ENCODE measurements at regions not wholly inside any gene's neighbourhood (a gene's known extent, or its start where the extent isn't known, plus 50 kb on each side); places are given as distances from the start of the nearest gene placed in this dataset.
A peak's percentile ranks its signal among the peaks of the same experiment; 100 is the strongest.

GRCh38 chr17:33652731-33653398 lies 359.8 kb upstream of the ASIC2 start:
- no peak for DNase-seq

GRCh38 chr17:33653399-33653788 lies 360.3 kb upstream of the ASIC2 start:
- DNase-seq = no peak

- no peak for DNase-seq
Observed at GRCh38 chr17:33657181-33657580, 364.1 kb upstream of the ASIC2 start.

DNA sequence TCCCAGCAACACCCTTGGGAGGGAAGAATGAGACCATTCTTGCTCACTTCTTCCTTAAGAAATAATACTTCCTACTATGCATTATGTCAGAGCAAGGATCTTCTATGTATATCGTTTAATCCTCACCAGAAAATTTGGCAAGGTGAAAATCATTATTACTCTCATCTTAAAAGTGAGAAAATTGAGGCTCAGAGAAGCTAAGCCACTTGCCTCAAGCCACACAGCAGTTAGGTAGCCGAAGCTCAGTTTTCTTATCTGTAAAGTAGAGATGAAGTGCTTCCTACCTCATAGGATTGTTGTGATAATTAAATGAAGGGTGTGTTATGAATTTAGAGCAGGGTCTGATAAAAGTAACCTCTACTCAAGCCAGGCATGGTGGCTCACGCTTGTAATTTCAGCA lies 368.9 kb upstream of the ASIC2 start:
- DNase-seq = no peak

DNA sequence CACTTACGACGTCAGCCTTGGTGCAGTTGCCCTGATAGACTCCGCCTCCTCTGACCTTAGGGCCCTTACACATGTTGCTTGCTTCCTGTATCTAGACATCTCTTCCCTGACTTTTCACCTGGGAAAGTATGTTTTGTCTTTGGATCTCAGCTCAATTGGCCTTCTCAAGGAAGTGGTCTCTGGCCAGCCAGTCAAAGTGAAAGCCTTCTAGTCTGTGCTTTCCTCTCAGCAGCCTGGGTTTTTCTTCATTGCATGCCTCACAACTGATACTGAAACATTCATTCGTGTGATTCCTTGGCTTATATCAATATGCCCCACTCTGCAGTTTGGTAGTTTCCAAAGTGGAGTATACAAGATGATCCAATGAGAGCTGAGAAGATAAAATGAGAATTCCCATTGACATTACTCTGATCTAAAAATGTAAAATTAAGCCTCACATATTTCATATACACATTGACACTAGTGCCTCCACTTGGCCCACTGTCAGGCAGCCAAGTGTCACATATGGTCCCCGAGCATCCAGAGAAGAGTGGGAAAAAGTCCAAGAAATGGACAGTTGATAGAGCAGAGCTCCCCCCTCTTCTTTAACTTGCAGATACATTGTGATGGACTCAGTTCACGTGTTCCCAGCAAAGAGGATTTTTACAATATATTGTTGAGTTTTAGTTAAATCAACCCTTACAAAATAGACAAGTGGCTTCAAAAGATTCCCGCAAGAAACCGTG lies 371.2 kb upstream of the ASIC2 start:
- no peak for DNase-seq

DNA sequence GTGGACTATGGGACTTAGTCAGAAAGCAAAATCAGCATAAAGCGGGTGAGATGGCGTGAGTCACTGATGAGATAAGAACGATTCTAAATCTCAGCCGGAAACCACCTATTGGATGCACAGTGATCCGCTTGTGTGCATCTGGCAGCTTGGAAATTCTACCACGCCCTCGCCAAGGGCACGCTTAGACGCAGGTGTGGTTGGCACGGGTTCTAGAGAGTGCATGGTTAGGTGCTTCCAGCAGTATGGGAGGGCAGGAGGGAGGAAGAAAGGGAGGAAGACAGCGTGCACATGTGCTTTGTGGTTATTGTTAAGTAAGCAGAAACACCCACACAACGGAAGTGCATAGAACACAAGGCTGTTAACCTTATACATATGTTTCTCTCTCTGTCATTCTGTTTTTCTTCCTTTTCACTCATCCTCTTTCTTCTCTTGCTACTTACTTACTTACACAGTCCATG lies 374.0 kb upstream of the ASIC2 start:
- DNase-seq = peak; percentile 58

- no peak for DNase-seq
Observed at GRCh38 chr17:33667671-33668070, 374.6 kb upstream of the ASIC2 start.

DNA sequence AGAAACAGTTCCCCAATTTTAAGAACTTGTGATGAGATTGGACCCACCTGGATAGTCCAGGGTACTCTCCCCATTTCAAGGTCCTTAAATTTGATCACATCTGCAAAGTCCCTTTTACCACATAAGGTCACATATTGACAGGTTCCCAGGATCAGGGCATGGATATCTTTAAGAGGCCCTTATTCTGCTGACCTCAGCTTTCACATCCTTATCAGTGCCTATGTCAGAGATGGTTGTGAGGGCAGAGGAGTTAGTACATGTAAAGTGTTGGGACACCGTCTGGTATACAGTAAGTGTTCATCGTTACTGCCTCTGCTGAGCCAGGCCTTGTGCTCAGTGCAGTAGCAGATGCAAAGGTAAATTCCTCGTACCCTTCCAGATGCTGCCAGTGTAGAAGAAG lies 375.4 kb upstream of the ASIC2 start:
- no peak for DNase-seq

DNA sequence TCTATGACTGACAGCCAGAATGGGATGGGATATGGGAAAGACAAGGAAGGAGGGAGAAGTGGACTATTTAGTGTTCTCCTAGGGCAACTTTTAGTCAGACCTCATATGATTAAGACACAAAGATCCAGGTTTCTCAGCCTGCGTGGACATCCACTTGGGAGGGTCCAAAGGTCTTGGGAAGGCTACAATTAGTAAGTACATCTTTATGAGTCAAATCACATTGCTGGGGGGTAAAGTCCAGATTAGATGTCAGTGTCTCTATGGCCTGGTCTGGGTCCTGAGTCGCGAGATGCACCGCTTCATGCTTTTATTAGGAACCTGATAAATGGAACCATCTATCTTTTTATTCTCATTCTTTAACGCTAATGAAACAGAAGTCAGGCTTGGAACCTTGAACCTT lies 378.4 kb upstream of the ASIC2 start:
- no peak for DNase-seq

DNA sequence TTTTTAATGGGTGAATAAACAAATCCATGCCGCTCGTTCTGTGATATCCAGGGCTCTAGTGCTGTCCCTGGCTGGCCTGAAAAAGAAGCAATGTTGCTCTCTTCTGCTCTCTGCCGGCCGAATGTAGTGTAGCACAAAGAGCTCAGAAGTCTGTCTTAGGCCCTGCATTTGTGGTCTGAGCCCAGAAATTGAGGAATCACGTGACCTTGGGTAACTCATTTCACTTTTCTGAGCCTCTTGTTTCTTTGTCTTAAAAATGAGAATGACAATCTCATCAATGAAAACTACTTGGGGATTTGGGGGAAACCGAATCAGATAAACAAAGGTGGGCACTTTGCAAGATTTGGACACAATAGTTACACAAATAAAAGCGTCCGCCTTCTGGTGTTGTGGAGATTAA lies 381.6 kb upstream of the ASIC2 start:
- peak; percentile 63 for DNase-seq

DNA sequence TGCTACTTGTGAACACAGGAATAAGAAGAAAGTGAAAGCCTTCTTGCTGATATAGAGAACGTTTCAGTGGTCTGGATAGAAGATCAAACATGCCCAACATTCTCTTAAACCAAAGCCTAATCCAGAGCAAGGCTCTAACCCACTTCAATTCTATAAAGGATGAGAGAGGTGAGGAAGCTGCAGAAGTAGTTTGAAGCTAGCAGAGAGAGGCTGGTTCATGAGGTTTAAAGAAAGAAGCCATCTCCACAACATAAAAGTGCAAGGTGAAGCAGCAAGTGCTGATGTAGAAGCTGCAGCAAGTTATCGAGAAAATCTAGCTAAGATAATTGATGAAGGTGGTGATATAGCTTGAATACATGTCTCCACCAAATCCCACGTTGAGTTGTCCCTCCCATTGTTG lies 383.3 kb upstream of the ASIC2 start:
- no peak for DNase-seq

DNA sequence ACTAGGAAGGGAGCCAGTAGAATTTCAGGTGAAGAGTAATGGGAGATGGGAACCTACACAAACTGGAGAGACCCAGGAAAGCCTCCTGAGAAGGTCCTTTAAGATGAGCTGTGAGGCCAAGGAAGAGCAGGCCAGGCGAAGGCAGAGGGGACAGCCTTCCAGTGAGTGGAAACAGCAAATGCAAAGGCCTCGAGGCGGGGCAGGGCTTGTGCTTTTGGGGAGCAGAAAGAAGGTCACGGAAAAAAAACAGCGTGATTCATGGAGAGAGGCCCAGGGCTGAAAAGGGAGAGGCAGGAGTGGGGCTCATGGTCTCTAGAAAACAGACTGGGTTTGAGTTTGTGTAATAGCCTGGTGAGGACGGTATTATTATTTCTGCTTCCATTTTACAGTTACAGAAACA lies 386.5 kb upstream of the ASIC2 start:
- DNase-seq = no peak

DNA sequence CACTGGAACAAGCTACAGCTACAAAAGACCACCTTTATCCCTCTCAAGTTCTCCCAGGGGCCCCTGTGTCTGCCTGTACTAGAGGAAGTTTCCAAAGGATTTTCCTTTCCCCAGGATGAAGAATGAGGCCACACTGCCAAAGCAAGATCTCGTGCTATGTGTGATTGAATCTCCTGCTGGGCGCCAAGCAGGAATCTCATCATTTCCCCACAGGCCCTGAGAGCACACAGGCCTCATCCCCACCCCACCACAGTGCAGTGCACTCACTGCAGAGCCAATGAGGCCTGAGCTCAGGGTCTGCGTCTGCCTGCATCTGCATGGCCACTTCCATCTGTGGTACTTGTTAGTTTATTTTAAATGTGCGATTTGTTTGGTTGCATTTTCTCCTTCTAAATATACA lies 387.4 kb upstream of the ASIC2 start:
- no peak for DNase-seq

DNA sequence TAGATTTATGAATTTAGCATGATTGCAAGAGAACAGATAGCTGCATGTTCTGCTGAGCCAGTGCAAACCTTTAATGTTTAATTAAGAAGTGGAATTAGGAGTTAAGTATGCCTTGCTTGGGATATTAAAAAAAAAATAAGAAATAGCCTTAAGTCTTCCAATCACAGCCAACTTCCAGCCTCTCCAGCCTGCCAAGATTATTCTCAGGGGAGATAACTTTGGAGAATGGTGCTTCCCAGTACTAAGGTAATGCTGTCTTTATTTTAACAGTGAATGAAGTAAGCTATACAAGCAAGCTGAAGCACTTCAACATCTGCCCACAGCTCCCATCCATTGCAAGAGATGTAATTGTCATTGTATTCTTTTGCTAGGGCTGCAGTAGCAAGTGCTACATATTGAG lies 389.5 kb upstream of the ASIC2 start:
- DNase-seq = no peak

DNA sequence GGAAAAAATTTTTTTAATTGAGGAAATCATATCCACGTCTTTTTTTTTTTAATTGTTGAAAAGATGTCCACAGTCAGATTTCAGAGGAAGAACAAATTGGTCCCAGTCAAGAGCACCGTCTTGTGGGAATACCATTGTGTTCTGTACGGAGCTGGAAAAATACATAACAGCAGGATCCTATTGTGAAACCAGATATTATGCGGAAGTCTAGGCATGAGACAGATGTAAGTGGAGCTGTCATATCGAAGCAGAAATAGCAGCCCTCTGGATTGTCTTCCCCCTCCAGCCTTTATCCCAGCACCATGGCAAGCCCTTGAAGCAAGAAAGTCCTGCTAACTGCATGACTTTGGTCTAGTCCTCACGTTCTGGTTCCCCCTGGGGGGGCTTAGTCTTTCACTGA lies 391.6 kb upstream of the ASIC2 start:
- no peak for DNase-seq

DNA sequence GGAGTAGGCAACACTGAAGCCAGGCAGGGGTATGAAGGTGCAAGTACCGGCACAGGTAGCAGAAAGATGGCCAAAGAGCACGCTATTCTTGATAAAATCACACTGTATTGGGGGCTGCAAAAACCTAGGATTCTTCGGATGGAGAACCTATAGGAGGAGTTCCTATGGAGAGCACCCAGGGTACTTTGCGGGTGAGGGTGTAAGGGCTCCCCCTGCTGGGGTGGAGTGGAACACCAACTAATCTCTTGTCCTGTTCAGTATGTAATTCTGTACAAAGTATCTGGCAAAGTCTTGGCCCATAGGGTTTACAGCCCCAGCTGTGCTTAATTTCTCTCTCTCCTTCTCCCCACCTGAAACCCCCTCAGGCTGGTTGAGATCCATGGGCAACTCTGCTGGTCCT lies 393.1 kb upstream of the ASIC2 start:
- DNase-seq = peak; percentile 67

DNA sequence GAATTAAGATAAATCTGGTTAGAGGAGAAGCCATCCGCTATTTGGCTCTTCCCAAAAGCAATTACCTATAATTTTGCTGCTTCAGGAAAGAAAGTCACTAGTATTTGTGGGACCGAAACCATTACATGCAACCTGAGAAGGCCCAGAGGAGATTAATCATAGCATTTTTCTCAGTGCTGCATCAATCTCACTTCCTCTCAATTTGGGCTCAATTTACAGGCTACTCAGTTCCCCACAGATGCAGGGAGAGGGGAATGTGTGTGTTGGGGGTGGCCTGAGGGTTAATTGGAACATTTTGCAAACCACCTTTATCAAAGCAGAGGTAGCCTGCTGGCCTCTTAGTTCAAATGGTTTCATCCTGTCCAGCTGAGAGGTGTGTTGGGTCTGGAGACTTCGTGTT lies 394.7 kb upstream of the ASIC2 start:
- DNase-seq = no peak

DNA sequence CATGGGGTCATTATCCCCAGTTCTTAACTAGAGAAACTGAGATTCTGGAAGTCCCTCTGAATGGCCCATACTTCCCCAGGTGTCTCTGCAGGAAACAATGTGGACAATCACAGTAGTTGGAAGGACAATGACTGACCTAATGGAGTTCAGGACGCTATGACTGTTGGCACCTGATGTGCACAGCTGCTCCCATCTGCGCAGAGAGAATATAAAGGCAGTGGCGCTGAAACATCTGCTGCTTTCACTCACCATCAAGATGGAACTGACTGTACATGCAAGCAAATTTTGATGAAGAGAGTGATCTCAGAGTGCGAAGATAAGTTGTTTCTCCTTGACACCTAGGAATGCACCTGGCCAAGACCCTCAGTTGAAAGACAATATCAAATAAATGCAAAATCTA lies 395.7 kb upstream of the ASIC2 start:
- no peak for DNase-seq

- no peak for DNase-seq
Observed at GRCh38 chr17:33689725-33690124, 396.6 kb upstream of the ASIC2 start.

DNA sequence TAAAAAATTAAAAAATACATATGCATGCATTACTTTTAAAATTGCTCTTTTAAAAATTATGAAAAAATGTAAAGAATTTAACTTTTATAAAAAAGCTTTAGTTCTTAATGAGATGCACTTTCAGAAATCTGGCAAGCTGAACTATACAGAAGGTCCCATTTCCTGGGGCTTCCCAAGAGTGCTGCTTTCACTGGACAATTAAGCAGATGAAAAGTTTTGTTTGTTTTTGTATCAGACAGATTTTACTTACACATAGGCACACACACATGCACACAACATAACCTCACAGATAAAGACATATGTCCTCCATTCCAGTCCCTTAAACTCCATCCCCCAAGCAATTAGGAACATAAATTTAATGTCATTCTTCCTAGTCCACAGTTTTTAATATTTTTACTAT lies 402.3 kb upstream of the ASIC2 start:
- DNase-seq = no peak

GRCh38 chr17:33696102-33696501 lies 403.0 kb upstream of the ASIC2 start:
- DNase-seq = no peak

GRCh38 chr17:33697557-33697956 lies 404.5 kb upstream of the ASIC2 start:
- DNase-seq = no peak

- no peak for DNase-seq
Observed at GRCh38 chr17:33701910-33702309, 408.8 kb upstream of the ASIC2 start.

- no peak for DNase-seq
Observed at GRCh38 chr17:33704856-33705255, 411.8 kb upstream of the ASIC2 start.

GRCh38 chr17:33709881-33710280 lies 416.8 kb upstream of the ASIC2 start:
- no peak for DNase-seq
